Stomach (tissue), 4 donors: ENCODE measurements at regions not wholly inside any gene's neighbourhood (a gene's known extent, or its start where the extent isn't known, plus 50 kb on each side); places are given as distances from the start of the nearest gene placed in this dataset.

ENCODE experiments used
- CTCF ChIP-seq, 7 experiments: fragments of 450-650 bp in 4 of 7; fragments of 200-600 bp in 3 of 7; sonication (generic) in 3 of 7; IDR thresholded peaks; one replicate each; pipeline ENCODE4 v1.5.1; 2016 to 2019; ENCODE audit warnings: antibody characterized with exemption in 7 of 7, control low read depth in 2 of 7, mild to moderate bottlenecking in 1 of 7
- POLR2A ChIP-seq, 4 donors: fragments of 450-650 bp; IDR thresholded peaks; one replicate each; pipeline ENCODE4 v1.6.1; 2016; ENCODE audit warnings: antibody characterized with exemption in 4 of 4, control low read depth in 2 of 4, mild to moderate bottlenecking in 1 of 4, moderate library complexity in 1 of 4
- POLR2AphosphoS5 ChIP-seq, 3 donors: sonication (generic); formaldehyde crosslinking; IDR thresholded peaks; one replicate each; pipeline ENCODE4 v1.6.1; 2016; ENCODE audit warnings: antibody characterized with exemption in 3 of 3

- TF ChIP-seq POLR2AphosphoS5 (IDR thresholded peaks at IDR 0.05), result no peak
- TF ChIP-seq CTCF (IDR thresholded peaks at IDR 0.05), result no peak
- no peak for TF ChIP-seq POLR2A (IDR thresholded peaks at IDR 0.05)
Measured at GRCh38 chr2:226514895-226515294, 284.7 kb downstream of the IRS1 start.
